AG10803 (cell line): ENCODE measurements at regions not wholly inside any gene's neighbourhood (a gene's known extent, or its start where the extent isn't known, plus 50 kb on each side); places are given as distances from the start of the nearest gene placed in this dataset.

Experiments used
- DNase-seq: peaks from one replicate; pipeline ENCODE4 v3.0.0; 2010; ENCODE audit warnings: low read depth
- H3K4me3 ChIP-seq: 2 replicates; pipeline ENCODE4 v1.5.1; 2011; ENCODE audit warnings: mild to moderate bottlenecking, low read length, control low read depth
- CTCF ChIP-seq: conservative IDR thresholded peaks from 2 replicates; pipeline ENCODE4 v1.5.1; 2011; ENCODE audit warnings: mild to moderate bottlenecking, low read length, control low read depth, inconsistent platforms

DNA sequence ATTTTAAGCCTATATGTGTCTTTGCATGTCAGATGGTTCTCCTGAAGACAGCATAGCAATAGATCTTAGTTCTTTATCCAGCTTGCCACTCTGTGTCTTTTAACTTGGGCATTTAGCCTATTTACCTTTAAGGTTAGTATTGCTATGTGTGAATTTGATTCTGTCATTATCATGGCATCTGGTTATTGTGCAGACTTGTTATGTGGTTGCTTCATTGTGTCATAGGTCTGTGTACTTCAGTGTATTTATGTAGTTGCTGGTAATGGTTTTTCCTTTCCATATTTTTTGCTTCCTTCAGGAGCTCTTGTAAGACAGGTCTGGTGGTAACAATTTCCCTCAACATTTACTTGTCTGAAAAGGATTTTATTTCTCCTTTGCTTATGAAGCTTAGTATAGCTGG lies 1443.5 kb downstream of the FAM133A start:
- no peak overlapping the region for H3K4me3 ChIP-seq
- TF ChIP-seq CTCF: no peak
- no peak for DNase-seq

- TF ChIP-seq CTCF: no peak
- DNase-seq: no peak
- no peak overlapping the region for H3K4me3 ChIP-seq
These were observed 1472.0 kb downstream of the FAM133A start for GRCh38 chrX:95145848-95146490.

- H3K4me3 ChIP-seq: no peak overlapping the region
- DNase-seq: no peak
- no peak for TF ChIP-seq CTCF
These were observed 1478.8 kb downstream of the FAM133A start for GRCh38 chrX:95152810-95153209.

DNA sequence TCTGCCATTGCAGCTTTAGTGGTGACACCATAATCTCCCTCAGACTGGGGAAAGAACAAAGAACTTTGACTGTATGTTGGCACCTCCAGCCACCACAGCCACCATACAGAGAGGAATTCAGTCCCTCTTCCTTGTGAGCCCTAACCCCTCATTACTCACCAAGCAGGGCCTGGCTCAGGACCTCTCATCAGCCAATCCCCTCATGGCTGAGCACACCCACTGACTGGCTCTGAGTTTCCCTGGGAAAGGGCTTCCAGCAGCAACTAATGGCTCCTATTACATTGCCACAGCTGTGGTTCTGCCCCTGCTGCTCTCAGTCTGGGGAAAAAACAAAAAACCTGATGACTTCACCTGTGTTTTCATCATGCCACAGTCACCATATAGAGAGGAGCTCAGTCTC lies 1482.6 kb downstream of the FAM133A start:
- no peak for TF ChIP-seq CTCF
- DNase-seq: no peak

More for the DNA sequence above, 1482.6 kb downstream of the FAM133A start:
- H3K4me3 ChIP-seq: no peak overlapping the region
